HepG2 (cell line): ENCODE measurements at regions not wholly inside any gene's neighbourhood (a gene's known extent, or its start where the extent isn't known, plus 50 kb on each side); places are given as distances from the start of the nearest gene placed in this dataset.

ENCODE experiments used
- ATAC-seq: fragments of 200-7000 bp; cut with Tn5 transposase; 3 replicates; pipeline ENCODE4 v1.9.1; 2020; ENCODE audit warnings: mild to moderate bottlenecking, moderate library complexity
- BruUV-seq: library from RNA; stranded (reverse); fragments of 400-500 nt; replicated peaks from 2 replicates; lab custom pipeline; 2021; lab: Mats Ljungman, UMichigan
- CTCF ChIA-PET: fragments of 300-600 bp; formaldehyde crosslinking; extraction: SDS; loops from one replicate; lab custom pipeline; 2021; ENCODE audit warnings: low total read pairs, inconsistent platforms, low intra/inter-chr PET ratio; lab: Yijun Ruan, JAX
- POLR2A ChIA-PET: fragments of 350-600 bp; sonication (Branson Sonifier 250); formaldehyde crosslinking; loops from one replicate; lab custom pipeline; 2020; ENCODE audit warnings: antibody characterized with exemption, inconsistent platforms; lab: Yijun Ruan, JAX
- DNase-seq: peaks from one replicate; pipeline ENCODE4 v3.0.0-alpha.2; 2015; ENCODE audit warnings: low spot score
- FAIRE-seq: peaks from 3 replicates; lab custom pipeline; 2011; peaks lifted over from hg19 to GRCh38; lab: Jason Lieb, UNC
- H2AFZ ChIP-seq: one replicate; pipeline ENCODE4 v1.6.1; 2011; ENCODE audit warnings: low read length, inconsistent platforms
- H3K27ac ChIP-seq: fragments of 300-600 bp; 3 replicates; pipeline ENCODE4 v1.8.0; 2011; ENCODE audit warnings: mixed run types, mild to moderate bottlenecking, mixed read lengths, low read length, inconsistent platforms; ENCODE audit not compliant: insufficient read depth; ENCODE audit errors: extremely low read length
- H3K27me3 ChIP-seq, 2 experiments: fragments of 200-600 bp in 1 of 2; 2 replicates in 1 of 2; 3 replicates in 1 of 2; pipeline versions ENCODE4 v1.6.0 to v1.8.0; 2011; ENCODE audit warnings: low read length in 2 of 2, mild to moderate bottlenecking in 2 of 2, moderate library complexity in 2 of 2, inconsistent platforms in 1 of 2; ENCODE audit not compliant: insufficient read depth in 2 of 2, control insufficient read depth in 1 of 2
- H3K36me3 ChIP-seq, 2 experiments: fragments of 200-600 bp in 1 of 2; replicated peaks in 1 of 2; 2 replicates in 1 of 2; 3 replicates in 1 of 2; pipeline versions ENCODE4 v1.5.1 to v1.8.0; 2011; ENCODE audit warnings: low read length in 2 of 2, inconsistent platforms in 1 of 2; ENCODE audit not compliant: insufficient read depth in 2 of 2, control insufficient read depth in 1 of 2
- H3K4me1 ChIP-seq: 2 replicates; pipeline ENCODE4 v1.5.1; 2012; ENCODE audit warnings: low read length, inconsistent platforms; ENCODE audit not compliant: insufficient read depth
- H3K4me2 ChIP-seq: 2 replicates; pipeline ENCODE4 v1.6.0; 2011; ENCODE audit warnings: low read depth, low read length, inconsistent platforms
- H3K4me3 ChIP-seq, 3 experiments: fragments of 200-600 bp in 1 of 3; sonication (generic), shearing (Covaris generic) in 1 of 3; replicated peaks in 1 of 3; 2 replicates each; pipeline ENCODE4 v1.5.1; 2011 to 2016; ENCODE audit warnings: low read length in 3 of 3, inconsistent platforms in 2 of 3, low read depth in 2 of 3, mild to moderate bottlenecking in 2 of 3, control low read depth in 1 of 3, mixed read lengths in 1 of 3; ENCODE audit not compliant: insufficient read depth in 1 of 3
- H3K79me2 ChIP-seq: one replicate; pipeline ENCODE4 v1.6.1; 2011; ENCODE audit warnings: low read length, inconsistent platforms; ENCODE audit not compliant: insufficient read depth
- H3K9ac ChIP-seq: 2 replicates; pipeline ENCODE4 v1.6.0; 2011; ENCODE audit warnings: mild to moderate bottlenecking, low read depth, low read length, inconsistent platforms; ENCODE audit not compliant: insufficient read depth
- H3K9me3 ChIP-seq: 2 replicates; pipeline ENCODE4 v1.5.1; 2012; ENCODE audit warnings: mild to moderate bottlenecking, low read length
- H4K20me1 ChIP-seq: 2 replicates; pipeline ENCODE4 v1.6.0; 2011; ENCODE audit warnings: inconsistent platforms, mild to moderate bottlenecking, low read length, moderate library complexity; ENCODE audit not compliant: insufficient read depth
- ATF1 ChIP-seq: IDR thresholded peaks from 2 replicates; pipeline ENCODE4 v1.6.1; 2016; ENCODE audit warnings: mild to moderate bottlenecking, control low read depth
- ATF7-NPFF ChIP-seq: sonication (generic); formaldehyde crosslinking; IDR thresholded peaks from 2 replicates; pipeline ENCODE4 v1.8.1; 2023; ENCODE audit warnings: mild to moderate bottlenecking, low read depth, missing genetic modification reagents, moderate library complexity
- EP300 ChIP-seq, 3 experiments: sonication (generic) in 1 of 3; formaldehyde crosslinking in 1 of 3; IDR thresholded peaks; 2 replicates each; pipeline versions ENCODE4 v1.5.1 to v1.6.1; 2011 to 2020; ENCODE audit warnings: low read depth in 2 of 3, low read length in 2 of 3, borderline replicate concordance in 1 of 3, improper control_type of control experiment in 1 of 3, mild to moderate bottlenecking in 1 of 3, missing genetic modification reagents in 1 of 3, moderate library complexity in 1 of 3
- FOXO4 ChIP-seq: sonication (generic); formaldehyde crosslinking; conservative IDR thresholded peaks from 2 replicates; pipeline ENCODE4 v1.8.1; 2023; ENCODE audit warnings: missing genetic modification reagents
- GABPA ChIP-seq, 2 experiments: IDR thresholded peaks; 2 replicates each; pipeline ENCODE4 v1.6.1; 2011 to 2016; ENCODE audit warnings: low read depth in 2 of 2, low read length in 1 of 2, missing biosample characterization in 1 of 2, missing genetic modification characterization in 1 of 2
- GATAD1 ChIP-seq: IDR thresholded peaks from 2 replicates; pipeline ENCODE4 v1.6.1; 2016; ENCODE audit warnings: missing genetic modification reagents, missing compliant biosample characterization
- HOMEZ ChIP-seq: IDR thresholded peaks from 2 replicates; pipeline ENCODE4 v1.6.1; 2016; ENCODE audit warnings: low read depth
- MLLT10 ChIP-seq: sonication (generic); formaldehyde crosslinking; IDR thresholded peaks from 2 replicates; pipeline ENCODE4 v1.4.0; 2020; ENCODE audit warnings: missing genetic modification reagents
- NONO ChIP-seq, 2 experiments: fragments of 450-650 bp in 1 of 2; sonication (generic) in 1 of 2; formaldehyde crosslinking in 1 of 2; IDR thresholded peaks in 1 of 2; conservative IDR thresholded peaks in 1 of 2; 2 replicates each; pipeline versions ENCODE4 v1.6.1 to v1.8.0; 2017 to 2022; ENCODE audit warnings: mild to moderate bottlenecking in 1 of 2, missing genetic modification reagents in 1 of 2, moderate library complexity in 1 of 2
- SIN3A ChIP-seq: IDR thresholded peaks from 2 replicates; pipeline ENCODE4 v1.6.1; 2011; ENCODE audit warnings: low read depth, mild to moderate bottlenecking, control low read depth, low read length, borderline replicate concordance
- ZNF12 ChIP-seq: sonication (generic); formaldehyde crosslinking; IDR thresholded peaks from 2 replicates; pipeline ENCODE4 v1.5.0; 2020; ENCODE audit warnings: missing genetic modification reagents
- ZNF329 ChIP-seq: sonication (generic); formaldehyde crosslinking; IDR thresholded peaks from 2 replicates; pipeline ENCODE4 v1.9.0; 2021; ENCODE audit warnings: low read depth, mild to moderate bottlenecking, missing genetic modification reagents
- ZNF562 ChIP-seq: sonication (generic); formaldehyde crosslinking; IDR thresholded peaks from 2 replicates; pipeline ENCODE4 v1.8.0; 2022; ENCODE audit warnings: missing genetic modification reagents, borderline replicate concordance
- ZNF710 ChIP-seq: sonication (generic); formaldehyde crosslinking; IDR thresholded peaks from 2 replicates; pipeline ENCODE4 v1.5.0; 2020; ENCODE audit warnings: mild to moderate bottlenecking, missing genetic modification reagents, borderline replicate concordance
- ZNF713 ChIP-seq: sonication (generic); formaldehyde crosslinking; IDR thresholded peaks from 2 replicates; pipeline ENCODE4 v1.4.0; 2020; ENCODE audit warnings: mild to moderate bottlenecking, missing genetic modification reagents
- ZNF740 ChIP-seq: sonication (generic); formaldehyde crosslinking; IDR thresholded peaks from 2 replicates; pipeline ENCODE4 v1.4.0; 2020; ENCODE audit warnings: missing genetic modification reagents
- ZNF781 ChIP-seq: sonication (generic); formaldehyde crosslinking; IDR thresholded peaks from 2 replicates; pipeline ENCODE4 v1.5.1; 2020; ENCODE audit warnings: borderline replicate concordance, mild to moderate bottlenecking, missing genetic modification reagents; ENCODE audit errors: not compliant biosample characterization
- ZNF850 ChIP-seq: sonication (generic); formaldehyde crosslinking; conservative IDR thresholded peaks from 2 replicates; pipeline ENCODE4 v1.9.0; 2021; ENCODE audit warnings: mild to moderate bottlenecking, missing genetic modification reagents
- WGBS: methylation state at CpG from one replicate; pipeline ENCODE4 v1.1.6; 2017; ENCODE audit warnings: low lambda C conversion rate; 5-methylcytosine and 5-hydroxymethylcytosine counted together
- in situ Hi-C: cut with HindIII; loops from 2 replicates; pipeline ENCODE4 v1.10.0; 2017; ENCODE audit warnings: low pct_unique_long_range_greater_than_20kb; ENCODE audit not compliant: extremely low pct_ligation_motif_present
- intact Hi-C: fragments of 100-400 bp; cut with micrococcal nuclease; formaldehyde crosslinking; loops from one replicate; pipeline ENCODE4 v1.10.0; 2022; ENCODE audit not compliant: unreplicated experiment

GRCh38 chr12:92089559-92089958 is 56.1 kb downstream of the BTG1 start (continued):
- TF ChIP-seq ZNF710 (CRISPR knock-in tag) (no peak), NONO (IDR thresholded peaks at IDR 0.05) (no peak), NONO (CRISPR knock-in tag; conservative IDR thresholded peaks at IDR 0.05) (no peak), ZNF562 (no peak), GATAD1 (no peak), HOMEZ (CRISPR knock-in tag) (no peak), ZNF740 (CRISPR knock-in tag) (no peak)
- TF ChIP-seq, all 625 proteins: peak for 0

GRCh38 chr12:92088805-92089204 is 56.8 kb downstream of the BTG1 start:
- 36% methylated on average over 2 of the region's 2 CpGs for WGBS
- ATAC-seq (no peak), DNase-seq (no peak), FAIRE-seq (no peak)
- H3K27ac ChIP-seq, result no peak overlapping the region
- H3K9ac ChIP-seq, result no peak overlapping the region
- ChIA-PET CTCF (no interaction called here), POLR2A (interaction anchor here (1.1 to 1.4 kb wide), 2 partner anchors 18 to 57 kb away, joined by 3 read pairs; partner anchors contain the start of gene BTG1)
- no peaks in the 10 kb centered on the region for H3K27me3 ChIP-seq
- no peaks in the 10 kb centered on the region for H3K79me2 ChIP-seq
- in situ Hi-C loops (no loop called here), intact Hi-C loops (no loop called here)
- no peak for TF ChIP-seq ATF1 (CRISPR knock-in tag)
- TF ChIP-seq ATF7-NPFF (CRISPR knock-in tag), result no peak
- TF ChIP-seq ZNF850 (CRISPR knock-in tag), result no peak
- TF ChIP-seq EP300 (IDR thresholded peaks at IDR 0.05; ENCODE audit: low read depth in 2 of 2, low read length in 2 of 2), result no peak
- TF ChIP-seq EP300 (CRISPR knock-in tag; IDR thresholded peaks at IDR 0.05; ENCODE audit: borderline replicate concordance), result no peak
- no peak for TF ChIP-seq ZNF781 (CRISPR knock-in tag)
- TF ChIP-seq SIN3A, result no peak
- no peak for TF ChIP-seq GABPA (IDR thresholded peaks at IDR 0.05; ENCODE audit: low read depth, low read length)
- TF ChIP-seq GABPA (CRISPR knock-in tag; IDR thresholded peaks at IDR 0.05; ENCODE audit: low read depth), result no peak
- no peak for TF ChIP-seq ZNF12
- TF ChIP-seq ZNF329 (CRISPR knock-in tag), result no peak
- TF ChIP-seq MLLT10 (CRISPR knock-in tag), result no peak
- TF ChIP-seq FOXO4, result no peak
- no peak for TF ChIP-seq ZNF713 (CRISPR knock-in tag)
- no peaks in the 10 kb centered on the region for H3K9me3 ChIP-seq
- H4K20me1 ChIP-seq, result no peaks in the 10 kb centered on the region
- no peak overlapping the region for H3K4me2 ChIP-seq
- no TSS peak for BruUV-seq
- no peaks in the 10 kb centered on the region for H3K36me3 ChIP-seq
- H3K4me1 ChIP-seq, result peaks cover 12% of the 10 kb centered on the region
- H3K4me3 ChIP-seq, result no peak overlapping the region
- no peak overlapping the region for H2AFZ ChIP-seq
